IMR-90 (cell line): ENCODE measurements at regions not wholly inside any gene's neighbourhood (a gene's known extent, or its start where the extent isn't known, plus 50 kb on each side); places are given as distances from the start of the nearest gene placed in this dataset.
"Not testable (repeated sequence)": the region's sequence is repeated elsewhere in the genome, so short reads cannot be mapped to it uniquely, and the experiment has no call there.

Experiments
- ATAC-seq: fragments of 200-7000 bp; cut with Tn5 transposase; 2 replicates; pipeline ENCODE4 v1.9.1; 2020; ENCODE audit warnings: low read depth, mild to moderate bottlenecking, moderate library complexity
- BruUV-seq: library from RNA; stranded (reverse); fragments of 400-500 nt; replicated peaks from 2 replicates; lab custom pipeline; 2021; lab: Mats Ljungman, UMichigan
- CTCF ChIA-PET: fragments of 300-600 bp; formaldehyde crosslinking; extraction: SDS; loops from one replicate; lab custom pipeline; 2021; ENCODE audit warnings: antibody characterized with exemption; lab: Yijun Ruan, JAX
- POLR2A ChIA-PET: fragments of 300-600 bp; sonication (Branson Sonifier 250); formaldehyde crosslinking; loops from one replicate; lab custom pipeline; 2022; ENCODE audit warnings: antibody characterized with exemption; ENCODE audit not compliant: unreplicated experiment; lab: Charles Lee
- DNase-seq: peaks from one replicate; pipeline ENCODE4 v3.0.0; 2013
- H2AFZ ChIP-seq: replicated peaks from 2 replicates; pipeline ENCODE3; 2013; ENCODE audit warnings: low read length, mild to moderate bottlenecking; ENCODE audit not compliant: poor library complexity
- H2AK5ac ChIP-seq: 2 replicates; pipeline ENCODE4 v1.6.1; 2013; ENCODE audit warnings: low read depth, low read length, inconsistent platforms
- H2AK9ac ChIP-seq: replicated peaks from 2 replicates; pipeline ENCODE3; 2013; ENCODE audit warnings: mild to moderate bottlenecking, low read depth, low read length, moderate library complexity; ENCODE audit not compliant: poor library complexity
- H2BK120ac ChIP-seq: 2 replicates; pipeline ENCODE4 v1.6.1; 2013; ENCODE audit warnings: low read depth, low read length, inconsistent platforms
- H2BK15ac ChIP-seq: 3 replicates; pipeline ENCODE4 v1.6.1; 2013; ENCODE audit warnings: low read depth, low read length, inconsistent platforms
- H2BK20ac ChIP-seq: 2 replicates; pipeline ENCODE4 v1.6.1; 2013; ENCODE audit warnings: low read depth, mild to moderate bottlenecking, inconsistent platforms, low read length, moderate library complexity
- H2BK5ac ChIP-seq: 2 replicates; pipeline ENCODE4 v1.6.1; 2013; ENCODE audit warnings: mild to moderate bottlenecking, low read depth, low read length, inconsistent platforms; ENCODE audit not compliant: poor library complexity, severe bottlenecking
- H3K14ac ChIP-seq: replicated peaks from 2 replicates; pipeline ENCODE4 v1.6.1; 2013; ENCODE audit warnings: low read depth, low read length, inconsistent platforms
- H3K18ac ChIP-seq: 2 replicates; pipeline ENCODE4 v1.6.1; 2013; ENCODE audit warnings: low read depth, low read length, control low read depth
- H3K23ac ChIP-seq: 2 replicates; pipeline ENCODE4 v1.6.1; 2013; ENCODE audit warnings: low read depth, low read length, inconsistent platforms
- H3K27ac ChIP-seq: 2 replicates; pipeline ENCODE4 v1.5.1; 2013; ENCODE audit warnings: mild to moderate bottlenecking, control low read depth, low read length; ENCODE audit not compliant: insufficient read depth
- H3K27me3 ChIP-seq: 2 replicates; pipeline ENCODE4 v1.6.1; 2013; ENCODE audit warnings: low read length; ENCODE audit not compliant: control insufficient read depth, insufficient read depth
- H3K36me3 ChIP-seq: 2 replicates; pipeline ENCODE4 v1.6.1; 2013; ENCODE audit warnings: low read length, mixed read lengths; ENCODE audit not compliant: control insufficient read depth, insufficient read depth
- H3K4ac ChIP-seq: 2 replicates; pipeline ENCODE4 v1.6.1; 2013; ENCODE audit warnings: low read depth, low read length, inconsistent platforms
- H3K4me1 ChIP-seq: 2 replicates; pipeline ENCODE4 v1.6.1; 2013; ENCODE audit warnings: low read length, mixed read lengths; ENCODE audit not compliant: control insufficient read depth, insufficient read depth
- H3K4me2 ChIP-seq: 2 replicates; pipeline ENCODE4 v1.6.1; 2013; ENCODE audit warnings: low read depth, mild to moderate bottlenecking, control low read depth, low read length, moderate library complexity
- H3K4me3 ChIP-seq: 2 replicates; pipeline ENCODE4 v1.5.1; 2013; ENCODE audit warnings: low read depth, mild to moderate bottlenecking, control low read depth, low read length, moderate library complexity; ENCODE audit not compliant: insufficient read depth
- H3K56ac ChIP-seq: 2 replicates; pipeline ENCODE4 v1.6.1; 2013; ENCODE audit warnings: low read length, inconsistent platforms; ENCODE audit not compliant: insufficient read depth; ENCODE audit errors: extremely low read depth
- H3K79me1 ChIP-seq, 2 experiments: 2 replicates each; pipeline ENCODE4 v1.6.1; 2013; ENCODE audit warnings: low read length in 2 of 2, inconsistent platforms in 1 of 2, low read depth in 1 of 2
- H3K9ac ChIP-seq: 2 replicates; pipeline ENCODE4 v1.6.1; 2013; ENCODE audit warnings: low read depth, low read length, control low read depth
- H3K9me1 ChIP-seq: 2 replicates; pipeline ENCODE4 v1.6.1; 2013; ENCODE audit warnings: low read length, inconsistent platforms; ENCODE audit not compliant: insufficient read depth
- H3K9me3 ChIP-seq: 2 replicates; pipeline ENCODE4 v1.6.1; 2013; ENCODE audit warnings: low read length; ENCODE audit not compliant: control insufficient read depth, insufficient read depth
- H4K20me1 ChIP-seq: 2 replicates; pipeline ENCODE4 v1.6.1; 2013; ENCODE audit warnings: low read length, inconsistent platforms; ENCODE audit not compliant: insufficient read depth
- H4K5ac ChIP-seq: 2 replicates; pipeline ENCODE4 v1.6.1; 2013; ENCODE audit warnings: mild to moderate bottlenecking, low read depth, low read length, control low read depth
- H4K8ac ChIP-seq, 2 experiments: 2 replicates each; pipeline ENCODE4 v1.6.1; 2013; ENCODE audit warnings: low read depth in 2 of 2, low read length in 2 of 2, control low read depth in 1 of 2, inconsistent platforms in 1 of 2
- H4K91ac ChIP-seq: 2 replicates; pipeline ENCODE4 v1.6.1; 2013; ENCODE audit warnings: low read depth, low read length, inconsistent platforms; ENCODE audit not compliant: insufficient read depth
- CEBPB ChIP-seq: IDR thresholded peaks from 2 replicates; pipeline ENCODE4 v1.6.1; 2012; ENCODE audit warnings: low read depth, low read length, improper control_type of control experiment
- MAZ ChIP-seq: IDR thresholded peaks from 2 replicates; pipeline ENCODE4 v1.6.1; 2012; ENCODE audit warnings: low read depth, mild to moderate bottlenecking, low read length, improper control_type of control experiment, moderate library complexity, borderline replicate concordance
- dilution Hi-C: fragments of 300-500 bp; cut with HindIII; formaldehyde crosslinking; loops from one replicate; pipeline ENCODE4 v1.14.3; 2018; ENCODE audit warnings: low sequenced_read_pairs; ENCODE audit not compliant: unreplicated experiment
- in situ Hi-C: fragments of 300-500 bp; cut with MboI; formaldehyde crosslinking; loops from 3 replicates; pipeline ENCODE4 v1.14.3; 2019; ENCODE audit warnings: low sequenced_read_pairs, inconsistent platforms, mixed read lengths
- intact Hi-C: fragments of 100-400 bp; cut with micrococcal nuclease; formaldehyde crosslinking; loops from 2 replicates; pipeline ENCODE4 v1.10.0; 2022

DNA sequence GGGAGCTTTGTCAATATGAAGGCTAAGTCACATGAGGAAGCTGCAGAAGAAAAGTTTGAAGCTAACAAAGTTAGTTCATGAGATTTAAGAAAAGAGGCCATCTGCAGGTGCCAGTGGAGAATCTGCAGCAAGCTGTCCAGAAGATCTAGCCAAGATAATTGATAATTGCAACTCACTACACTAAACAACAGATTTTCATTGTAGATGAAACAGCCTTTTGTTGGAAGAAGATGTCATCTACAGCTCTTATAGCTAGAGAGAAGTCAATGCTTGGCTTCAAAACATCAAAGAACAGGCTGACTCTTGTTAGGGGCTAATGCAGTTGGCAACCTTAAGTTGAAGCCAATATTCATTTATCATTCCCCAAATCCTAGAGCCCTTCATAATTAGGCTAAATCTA is 83.7 kb downstream of the RIN2 start:
- intact Hi-C loops (loop anchor here (2.0 kb wide), 1 partner anchor 17 kb away; no protein-coding TSS in a partner anchor), in situ Hi-C loops (no loop called here), dilution Hi-C loops (no loop called here)
- Histone ChIP-seq H2AK5ac (no peak overlapping the region), H2BK5ac (no peak overlapping the region), H2BK20ac (no peak overlapping the region), H3K9ac (no peak overlapping the region), H4K91ac (no peak overlapping the region), H3K9me1 (no peaks in the 10 kb centered on the region), H3K27ac (no peak overlapping the region), H3K23ac (no peak overlapping the region), H3K56ac (no peak overlapping the region), H4K20me1 (no peaks in the 10 kb centered on the region), H4K5ac (no peak overlapping the region), H3K9me3 (peaks cover 11% of the 10 kb centered on the region), H2BK120ac (no peak overlapping the region), H3K4me1 (no peaks in the 10 kb centered on the region), H3K4ac (no peak overlapping the region), H2AFZ (no peak overlapping the region), H4K8ac (no peak overlapping the region), H3K18ac (no peak overlapping the region), H3K27me3 (no peaks in the 10 kb centered on the region), H2BK15ac (no peak overlapping the region), H3K4me3 (no peak overlapping the region), H2AK9ac (no peak overlapping the region), H3K79me1 (0 out of 4 replicates have a peak, but pooled peaks cover 0 to 6% of the 10 kb centered on the region in 2 experiments), H3K14ac (no peak overlapping the region), H3K4me2 (no peak overlapping the region), H3K36me3 (peaks cover 6% of the 10 kb centered on the region)
- POLR2A ChIA-PET, result no interaction called here
- no peak for ATAC-seq
- no peak for TF ChIP-seq MAZ
- no peak for TF ChIP-seq CEBPB
- BruUV-seq, result no TSS peak
- no peak for DNase-seq
- CTCF ChIA-PET, result no interaction called here

DNA sequence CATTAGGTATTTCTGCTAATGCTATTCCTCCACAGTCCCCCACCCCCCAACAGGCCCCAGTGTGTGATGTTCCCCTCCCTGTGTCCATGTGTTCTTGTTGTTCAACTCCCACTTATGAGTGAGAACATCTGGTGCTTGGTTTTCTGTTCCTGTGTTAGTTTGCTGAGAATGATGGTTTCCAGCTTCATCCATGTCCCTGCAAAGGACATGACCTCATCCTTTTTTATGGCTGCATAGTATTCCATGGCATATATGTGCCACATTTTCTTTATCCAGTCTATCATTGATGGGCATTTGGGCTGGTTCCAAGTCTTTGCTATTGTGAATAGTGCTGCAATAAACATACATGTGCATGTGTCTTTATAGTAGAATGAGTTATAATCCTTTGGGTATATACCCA is 86.8 kb downstream of the RIN2 start:
- H3K79me1 ChIP-seq, H4K91ac ChIP-seq, H3K9ac ChIP-seq, H3K14ac ChIP-seq, DNase-seq, H3K4me2 ChIP-seq, POLR2A ChIA-PET, H4K20me1 ChIP-seq, intact Hi-C loops, H2BK20ac ChIP-seq, dilution Hi-C loops, H3K27me3 ChIP-seq, H3K56ac ChIP-seq, BruUV-seq, H2AK5ac ChIP-seq, H3K9me1 ChIP-seq, H3K36me3 ChIP-seq, H2BK120ac ChIP-seq, H3K4me1 ChIP-seq, H3K18ac ChIP-seq, H4K5ac ChIP-seq, in situ Hi-C loops, H3K4ac ChIP-seq, H4K8ac ChIP-seq, H3K4me3 ChIP-seq, CTCF ChIA-PET, H2BK15ac ChIP-seq, H2AFZ ChIP-seq, H2BK5ac ChIP-seq, H2AK9ac ChIP-seq, ATAC-seq, H3K23ac ChIP-seq, H3K27ac ChIP-seq: not testable (repeated sequence)
- peaks cover 11% of the 10 kb centered on the region for H3K9me3 ChIP-seq
